ENCODE measurements at regions not wholly inside any gene's neighbourhood (a gene's known extent, or its start where the extent isn't known, plus 50 kb on each side); places are given as distances from the start of the nearest gene placed in this dataset.

DNA sequence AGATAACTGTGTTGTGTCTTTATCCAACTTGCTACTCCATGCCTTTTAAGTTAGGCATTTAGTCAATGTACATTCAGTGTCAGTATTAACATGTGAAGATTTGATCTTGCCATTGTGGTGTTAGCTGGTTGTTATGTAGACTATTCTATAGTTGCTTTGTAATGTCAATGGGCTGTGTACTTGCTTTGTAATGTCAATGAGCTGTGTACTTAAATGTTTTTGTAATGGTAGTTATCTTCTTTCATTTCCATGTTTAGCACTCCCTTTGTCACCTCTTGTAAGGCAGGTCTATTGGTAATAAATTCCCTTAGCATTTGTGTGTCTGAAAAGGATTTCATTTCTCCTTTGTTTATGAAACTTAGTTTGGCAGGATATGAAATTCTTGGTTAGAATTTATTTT is 53.4 kb downstream of the MC4R start:
- TF ChIP-seq, protein P1, sequence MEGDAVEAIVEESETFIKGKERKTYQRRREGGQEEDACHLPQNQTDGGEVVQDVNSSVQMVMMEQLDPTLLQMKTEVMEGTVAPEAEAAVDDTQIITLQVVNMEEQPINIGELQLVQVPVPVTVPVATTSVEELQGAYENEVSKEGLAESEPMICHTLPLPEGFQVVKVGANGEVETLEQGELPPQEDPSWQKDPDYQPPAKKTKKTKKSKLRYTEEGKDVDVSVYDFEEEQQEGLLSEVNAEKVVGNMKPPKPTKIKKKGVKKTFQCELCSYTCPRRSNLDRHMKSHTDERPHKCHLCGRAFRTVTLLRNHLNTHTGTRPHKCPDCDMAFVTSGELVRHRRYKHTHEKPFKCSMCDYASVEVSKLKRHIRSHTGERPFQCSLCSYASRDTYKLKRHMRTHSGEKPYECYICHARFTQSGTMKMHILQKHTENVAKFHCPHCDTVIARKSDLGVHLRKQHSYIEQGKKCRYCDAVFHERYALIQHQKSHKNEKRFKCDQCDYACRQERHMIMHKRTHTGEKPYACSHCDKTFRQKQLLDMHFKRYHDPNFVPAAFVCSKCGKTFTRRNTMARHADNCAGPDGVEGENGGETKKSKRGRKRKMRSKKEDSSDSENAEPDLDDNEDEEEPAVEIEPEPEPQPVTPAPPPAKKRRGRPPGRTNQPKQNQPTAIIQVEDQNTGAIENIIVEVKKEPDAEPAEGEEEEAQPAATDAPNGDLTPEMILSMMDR (IDR thresholded peaks at IDR 0.05) = no peak
- TF ChIP-seq POLR2A (IDR thresholded peaks at IDR 0.05) = no peak

Measured in testis (tissue), 2 donors.